Type B pancreatic cell (in vitro differentiated cells): ENCODE measurements at regions not wholly inside any gene's neighbourhood (a gene's known extent, or its start where the extent isn't known, plus 50 kb on each side); places are given as distances from the start of the nearest gene placed in this dataset. TPM values are rescaled to one million over a fixed set of nuclear protein-coding genes. Genes with fewer than 3 reads are reported as not detected.
"Not testable (repeated sequence)": the region's sequence is repeated elsewhere in the genome, so short reads cannot be mapped to it uniquely, and the experiment has no call there.

Experiments used
- DNase-seq: peaks from one replicate; pipeline ENCODE4 v3.0.0; 2021; ENCODE audit warnings: mixed read lengths; ENCODE audit not compliant: unreplicated experiment; ENCODE audit errors: extremely low spot score
- H3K27ac Mint-ChIP-seq: 2 replicates; pipeline ENCODE4 v1.8.0; 2021; ENCODE audit warnings: mild to moderate bottlenecking, mixed read lengths
- H3K27me3 Mint-ChIP-seq: 2 replicates; pipeline ENCODE4 v1.8.0; 2021; ENCODE audit warnings: mixed read lengths
- H3K36me3 Mint-ChIP-seq: 2 replicates; pipeline ENCODE4 v1.8.0; 2021; ENCODE audit warnings: mixed read lengths
- H3K4me1 Mint-ChIP-seq: one replicate; pipeline ENCODE4 v1.8.0; 2021; ENCODE audit warnings: mixed read lengths; ENCODE audit not compliant: unreplicated experiment
- H3K4me3 Mint-ChIP-seq: 2 replicates; pipeline ENCODE4 v1.8.0; 2021; ENCODE audit warnings: mild to moderate bottlenecking, mixed read lengths
- H3K9me3 Mint-ChIP-seq: 2 replicates; pipeline ENCODE4 v1.8.0; 2021; ENCODE audit warnings: mixed read lengths
- microRNA-seq: library from miRNA; unstranded; fragments of <30 nt; microRNA quantifications from one replicate; pipeline ENCODE4, GENCODE V29; 2020
- TF ChIP-seq, protein P1 (sequence below): fragments of 200-600 bp; sonication (generic); conservative IDR thresholded peaks from 2 replicates; pipeline ENCODE4 v1.5.0; 2021; ENCODE audit warnings: antibody characterized with exemption, mild to moderate bottlenecking

DNA sequence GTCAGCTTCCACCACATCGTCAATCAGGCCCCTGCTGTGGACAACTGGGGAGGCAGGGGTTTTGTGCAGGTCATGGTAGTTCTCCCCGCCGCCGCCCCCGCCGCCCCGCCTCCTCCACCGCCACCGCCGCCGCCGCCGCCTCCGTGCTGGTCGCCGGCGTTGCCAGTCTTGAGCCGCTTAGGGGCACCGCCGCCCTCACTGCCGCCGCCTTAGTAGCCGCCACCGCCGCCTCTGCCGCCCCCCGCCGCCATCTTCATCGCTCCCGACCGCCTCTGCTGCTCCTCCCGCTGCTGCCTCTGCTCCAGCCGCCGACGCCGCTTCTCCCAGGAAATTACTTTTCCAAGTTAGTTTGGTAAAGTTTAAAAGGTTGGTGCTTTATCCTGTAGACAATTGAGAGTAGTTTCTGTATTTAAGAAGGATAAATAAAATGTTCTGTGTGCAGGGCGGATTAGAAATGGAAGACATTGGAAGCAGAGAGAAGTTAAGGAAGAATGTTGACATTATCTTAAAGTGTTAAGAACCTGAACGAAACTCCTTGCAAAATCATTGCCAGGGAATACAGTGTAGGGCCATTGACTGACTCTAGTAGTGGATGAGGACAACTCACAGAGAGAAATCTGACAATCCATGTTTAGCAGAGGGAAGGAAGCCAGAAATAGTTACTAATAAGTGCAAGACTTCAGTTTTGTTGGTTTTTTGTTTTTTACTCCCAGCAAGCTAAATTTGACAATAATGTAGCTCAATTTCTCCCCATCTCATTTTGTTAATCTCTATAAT is 53.0 kb upstream of the GOLGA8A start:
- Mint-ChIP-seq H3K27ac (no peak overlapping the region), H3K9me3 (no peaks in the 10 kb centered on the region), H3K4me1 (peaks cover 3% of the 10 kb centered on the region), H3K27me3 (peaks cover 77% of the 10 kb centered on the region), H3K36me3 (peaks cover 7% of the 10 kb centered on the region), H3K4me3 (peak overlapping the region; percentile 83)
- TF ChIP-seq, protein P1, sequence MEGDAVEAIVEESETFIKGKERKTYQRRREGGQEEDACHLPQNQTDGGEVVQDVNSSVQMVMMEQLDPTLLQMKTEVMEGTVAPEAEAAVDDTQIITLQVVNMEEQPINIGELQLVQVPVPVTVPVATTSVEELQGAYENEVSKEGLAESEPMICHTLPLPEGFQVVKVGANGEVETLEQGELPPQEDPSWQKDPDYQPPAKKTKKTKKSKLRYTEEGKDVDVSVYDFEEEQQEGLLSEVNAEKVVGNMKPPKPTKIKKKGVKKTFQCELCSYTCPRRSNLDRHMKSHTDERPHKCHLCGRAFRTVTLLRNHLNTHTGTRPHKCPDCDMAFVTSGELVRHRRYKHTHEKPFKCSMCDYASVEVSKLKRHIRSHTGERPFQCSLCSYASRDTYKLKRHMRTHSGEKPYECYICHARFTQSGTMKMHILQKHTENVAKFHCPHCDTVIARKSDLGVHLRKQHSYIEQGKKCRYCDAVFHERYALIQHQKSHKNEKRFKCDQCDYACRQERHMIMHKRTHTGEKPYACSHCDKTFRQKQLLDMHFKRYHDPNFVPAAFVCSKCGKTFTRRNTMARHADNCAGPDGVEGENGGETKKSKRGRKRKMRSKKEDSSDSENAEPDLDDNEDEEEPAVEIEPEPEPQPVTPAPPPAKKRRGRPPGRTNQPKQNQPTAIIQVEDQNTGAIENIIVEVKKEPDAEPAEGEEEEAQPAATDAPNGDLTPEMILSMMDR: no peak
- DNase-seq: no peak

DNA sequence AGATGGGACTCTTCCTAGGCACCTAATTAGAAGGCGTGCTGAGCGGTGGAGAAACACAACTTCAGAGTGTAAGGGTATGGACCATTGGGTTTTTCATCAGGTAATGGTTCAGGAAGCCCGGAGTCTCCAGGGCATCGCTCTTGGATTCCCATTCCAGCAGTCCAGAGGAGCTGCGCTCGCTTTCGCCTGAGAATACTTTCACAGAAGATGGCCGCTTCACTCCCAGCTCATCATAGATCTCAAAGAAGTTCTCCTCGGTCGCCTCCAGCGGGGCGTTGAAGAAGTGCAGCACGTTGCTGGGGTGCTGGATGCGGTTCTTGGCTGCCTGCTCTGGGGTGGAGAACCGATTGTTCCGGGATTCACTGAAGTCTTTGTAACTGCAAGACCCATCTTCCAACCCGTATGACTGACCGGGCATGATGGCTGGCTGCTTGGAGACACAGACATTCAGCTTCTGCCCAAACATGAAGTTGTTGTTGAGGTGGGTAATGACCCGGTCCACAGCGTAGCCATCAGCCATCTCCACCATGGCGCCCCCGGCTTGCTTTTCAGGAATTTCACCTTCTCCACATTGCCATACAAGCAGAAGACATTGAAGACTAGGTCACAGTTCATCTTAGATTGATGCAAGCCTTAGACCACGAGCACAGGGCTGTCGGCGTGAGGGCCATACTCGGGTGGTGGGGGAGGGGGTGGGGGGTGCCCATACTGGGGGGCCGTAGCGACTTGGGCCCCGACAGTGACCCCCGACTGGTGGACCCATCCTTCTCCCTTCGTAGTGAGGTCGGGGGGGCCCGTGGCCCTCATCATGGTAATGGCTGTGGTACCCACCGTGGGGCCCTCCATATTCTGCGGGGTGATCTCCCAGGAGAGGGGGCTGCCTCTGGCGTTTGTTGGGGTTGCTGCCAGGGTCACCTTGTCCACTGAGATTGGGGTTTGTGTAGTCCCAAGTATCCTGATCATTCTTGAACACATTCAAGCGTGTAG is 51.7 kb upstream of the GOLGA8A start:
- H3K27ac Mint-ChIP-seq: not testable (repeated sequence)
- peak overlapping the region; percentile 57 for H3K4me3 Mint-ChIP-seq

More for the DNA sequence above, 51.7 kb upstream of the GOLGA8A start:
- not testable (repeated sequence) for H3K36me3 Mint-ChIP-seq, H3K4me1 Mint-ChIP-seq, H3K9me3 Mint-ChIP-seq, DNase-seq
- H3K27me3 Mint-ChIP-seq: peaks cover 79% of the 10 kb centered on the region

Small RNA genes in the stretch of these regions (microRNA-seq; reads per million reads assigned to microRNA genes)
- gene MIR1233-2: not detected
